GM08714 (cell line): ENCODE measurements at regions not wholly inside any gene's neighbourhood (a gene's known extent, or its start where the extent isn't known, plus 50 kb on each side); places are given as distances from the start of the nearest gene placed in this dataset.

Experiments
- H3K4me3 ChIP-seq: fragments of 200-500 bp; sonication (Bioruptor generic); 2 replicates; pipeline ENCODE4 v1.5.1; 2014; ENCODE audit warnings: mild to moderate bottlenecking, low read length, inconsistent platforms
- ZNF274 ChIP-seq: IDR thresholded peaks from 2 replicates; pipeline ENCODE4 v1.6.1; 2012; ENCODE audit warnings: mild to moderate bottlenecking, low read depth, low read length

DNA sequence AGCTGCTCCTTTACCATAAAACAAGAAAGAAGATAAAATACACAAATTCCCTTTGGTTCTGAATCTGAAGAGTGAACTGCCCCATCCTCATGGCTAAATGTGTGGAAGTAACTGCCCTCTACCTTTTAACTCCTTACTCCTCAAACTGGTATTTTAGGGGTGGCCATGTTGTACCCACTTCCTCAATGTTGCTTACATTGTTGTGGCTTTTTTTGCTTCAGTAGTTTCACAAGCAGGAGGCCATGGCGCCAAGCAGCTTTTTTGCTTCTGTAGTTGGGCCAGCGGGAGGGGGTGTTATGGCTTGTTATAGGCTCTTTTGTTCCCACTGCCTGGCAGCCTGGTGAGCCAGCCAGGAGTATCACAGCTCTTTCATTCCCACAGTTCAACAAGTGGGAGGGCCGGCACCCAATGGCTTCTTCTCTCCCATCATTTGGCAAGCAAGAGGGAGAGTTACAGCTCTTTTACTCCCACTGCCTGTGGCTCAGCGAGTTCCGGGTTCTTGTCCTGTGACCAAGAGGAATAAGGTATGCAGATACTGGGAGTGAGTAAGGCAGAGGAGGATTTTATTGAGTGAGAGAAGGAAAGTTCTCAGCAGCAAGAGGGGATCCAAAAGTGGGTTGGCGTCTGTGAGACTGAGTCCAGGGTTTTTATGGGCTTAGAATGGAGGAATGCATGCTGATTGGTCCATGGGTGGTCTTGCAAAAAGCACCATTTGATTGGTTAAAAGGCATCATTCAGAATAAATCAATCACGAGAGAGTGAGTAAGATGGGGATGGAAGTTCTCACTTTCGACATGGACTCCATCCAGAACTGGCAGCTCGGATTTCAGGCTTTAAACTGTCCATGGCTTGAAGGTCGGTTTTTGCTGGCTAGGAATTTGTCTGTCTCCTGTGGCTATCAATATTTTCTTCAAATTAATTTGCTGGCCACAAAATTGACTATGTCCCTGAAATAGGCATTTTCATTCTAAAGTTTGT lies 429.6 kb downstream of the HLX start:
- no peak for TF ChIP-seq ZNF274
- H3K4me3 ChIP-seq, result no peak overlapping the region

- no peak overlapping the region for H3K4me3 ChIP-seq
- TF ChIP-seq ZNF274, result no peak
These were observed 430.5 kb downstream of the HLX start for GRCh38 chr1:221309723-221310122.

DNA sequence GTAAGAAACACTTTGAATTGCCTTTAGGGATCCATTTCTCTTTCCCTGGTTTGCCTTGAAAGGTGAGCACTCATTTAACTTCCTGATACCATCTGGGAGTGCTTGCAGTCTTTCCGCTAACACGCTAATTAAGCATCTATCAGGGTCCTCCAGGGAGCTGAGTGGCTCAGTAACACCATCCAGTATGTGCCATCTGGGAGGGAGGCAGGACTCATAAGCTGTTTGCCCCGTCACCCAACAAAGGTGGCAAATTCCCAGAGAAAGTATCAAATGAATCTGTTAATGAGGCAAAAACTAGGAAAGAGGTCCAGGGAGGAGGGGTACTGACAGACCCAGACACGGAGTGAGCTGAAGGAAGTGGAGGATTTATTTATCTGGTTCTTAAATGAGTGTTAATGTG lies 430.9 kb downstream of the HLX start:
- no peak for TF ChIP-seq ZNF274
- H3K4me3 ChIP-seq, result no peak overlapping the region

GRCh38 chr1:221315330-221315729 lies 426.6 kb downstream of the DUSP10 start:
- TF ChIP-seq ZNF274, result no peak
- H3K4me3 ChIP-seq, result no peak overlapping the region

DNA sequence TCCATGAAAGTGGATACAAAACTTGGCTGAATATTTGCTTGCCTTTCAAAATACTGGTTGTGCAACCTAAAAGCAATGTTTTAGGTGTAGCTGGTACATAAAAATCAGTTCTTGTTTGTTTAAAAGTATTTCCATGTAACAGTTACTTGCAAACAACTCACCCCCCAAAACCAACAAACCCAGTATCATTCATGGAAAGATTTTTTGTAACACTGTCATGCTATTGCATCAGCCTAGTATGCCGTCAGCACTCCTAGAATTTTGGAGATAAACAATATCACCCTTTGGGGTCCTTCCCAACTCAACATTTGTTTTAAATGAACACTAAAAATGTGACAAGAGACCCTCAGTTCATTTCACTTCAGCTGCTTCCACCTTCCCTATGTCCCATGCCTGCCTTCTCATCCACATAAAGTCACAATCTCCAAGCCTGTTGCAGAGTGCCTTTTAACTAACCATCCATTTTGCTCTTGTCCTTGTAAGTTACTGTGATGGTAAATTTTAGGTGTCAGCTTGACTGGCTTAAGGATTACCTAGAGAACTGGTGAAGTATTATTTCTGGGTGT lies 425.3 kb downstream of the DUSP10 start:
- H3K4me3 ChIP-seq, result no peak overlapping the region
- no peak for TF ChIP-seq ZNF274

DNA sequence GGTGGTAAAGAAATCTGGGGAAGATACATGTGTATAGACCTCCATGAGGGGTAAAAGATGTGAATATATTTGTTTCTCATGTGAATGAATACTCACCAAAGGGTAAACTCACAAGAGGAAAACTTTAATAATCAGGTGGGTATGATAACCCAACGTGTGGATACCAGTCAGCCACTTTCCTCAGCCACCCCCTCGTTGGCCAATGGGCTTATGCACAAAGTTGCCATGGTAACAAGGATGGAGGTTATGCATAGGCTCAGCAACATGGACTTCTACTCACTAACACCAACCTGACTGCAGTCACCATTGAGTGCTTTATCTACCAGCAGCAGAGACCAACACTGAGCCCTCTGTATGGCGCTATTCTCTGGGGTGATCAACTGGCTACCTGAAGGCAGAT lies 424.4 kb downstream of the DUSP10 start:
- H3K4me3 ChIP-seq, result no peak overlapping the region
- TF ChIP-seq ZNF274, result no peak

GRCh38 chr1:221327954-221328353 lies 413.9 kb downstream of the DUSP10 start:
- TF ChIP-seq ZNF274, result no peak
- H3K4me3 ChIP-seq, result no peak overlapping the region

GRCh38 chr1:221328371-221328770 lies 413.5 kb downstream of the DUSP10 start:
- no peak for TF ChIP-seq ZNF274
- no peak overlapping the region for H3K4me3 ChIP-seq

DNA sequence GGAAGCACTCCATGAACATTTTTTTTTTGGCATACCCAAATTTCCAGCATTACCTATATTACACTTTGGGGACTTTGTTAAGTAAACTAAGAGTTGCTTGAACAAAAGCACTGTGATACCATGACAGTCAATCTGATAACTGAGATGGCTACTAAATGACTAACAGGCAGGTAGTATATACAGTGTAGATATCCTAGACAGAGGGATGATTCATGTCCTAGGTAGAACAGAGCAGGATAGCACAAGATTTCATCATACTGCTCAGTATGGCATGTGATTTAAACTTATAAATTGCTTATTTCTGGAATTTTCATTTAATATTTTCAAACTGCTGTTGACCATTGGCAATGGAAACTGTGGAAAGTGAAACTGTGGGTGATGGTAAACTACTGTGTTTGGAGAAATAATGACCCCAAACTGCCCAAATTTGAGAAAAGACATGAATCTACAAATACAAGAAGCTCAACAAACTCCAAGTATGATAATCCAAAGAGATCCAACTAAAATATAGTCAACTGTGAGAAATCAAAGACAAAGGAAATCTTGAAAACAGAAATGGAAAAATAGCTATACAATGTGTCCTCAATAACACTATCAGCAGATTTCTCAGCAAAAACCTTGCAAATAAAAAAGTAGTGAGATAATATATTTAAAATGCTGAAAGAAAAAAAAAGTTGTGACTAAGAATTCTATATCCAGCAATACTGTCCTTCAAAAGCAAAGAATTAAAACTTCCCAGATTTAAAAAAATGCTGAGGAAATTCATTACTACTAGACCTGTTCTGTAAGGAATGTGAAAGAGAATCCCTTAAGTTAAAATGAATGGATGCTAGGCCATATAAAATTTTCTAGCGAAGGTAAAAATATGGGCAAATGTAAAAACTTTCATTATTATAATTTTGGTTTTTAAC lies 410.4 kb downstream of the DUSP10 start:
- TF ChIP-seq ZNF274, result no peak

GRCh38 chr1:221334062-221334461 lies 407.8 kb downstream of the DUSP10 start:
- no peak for TF ChIP-seq ZNF274
- H3K4me3 ChIP-seq, result no peak overlapping the region

More for the DNA sequence above, 410.4 kb downstream of the DUSP10 start:
- no peak overlapping the region for H3K4me3 ChIP-seq

DNA sequence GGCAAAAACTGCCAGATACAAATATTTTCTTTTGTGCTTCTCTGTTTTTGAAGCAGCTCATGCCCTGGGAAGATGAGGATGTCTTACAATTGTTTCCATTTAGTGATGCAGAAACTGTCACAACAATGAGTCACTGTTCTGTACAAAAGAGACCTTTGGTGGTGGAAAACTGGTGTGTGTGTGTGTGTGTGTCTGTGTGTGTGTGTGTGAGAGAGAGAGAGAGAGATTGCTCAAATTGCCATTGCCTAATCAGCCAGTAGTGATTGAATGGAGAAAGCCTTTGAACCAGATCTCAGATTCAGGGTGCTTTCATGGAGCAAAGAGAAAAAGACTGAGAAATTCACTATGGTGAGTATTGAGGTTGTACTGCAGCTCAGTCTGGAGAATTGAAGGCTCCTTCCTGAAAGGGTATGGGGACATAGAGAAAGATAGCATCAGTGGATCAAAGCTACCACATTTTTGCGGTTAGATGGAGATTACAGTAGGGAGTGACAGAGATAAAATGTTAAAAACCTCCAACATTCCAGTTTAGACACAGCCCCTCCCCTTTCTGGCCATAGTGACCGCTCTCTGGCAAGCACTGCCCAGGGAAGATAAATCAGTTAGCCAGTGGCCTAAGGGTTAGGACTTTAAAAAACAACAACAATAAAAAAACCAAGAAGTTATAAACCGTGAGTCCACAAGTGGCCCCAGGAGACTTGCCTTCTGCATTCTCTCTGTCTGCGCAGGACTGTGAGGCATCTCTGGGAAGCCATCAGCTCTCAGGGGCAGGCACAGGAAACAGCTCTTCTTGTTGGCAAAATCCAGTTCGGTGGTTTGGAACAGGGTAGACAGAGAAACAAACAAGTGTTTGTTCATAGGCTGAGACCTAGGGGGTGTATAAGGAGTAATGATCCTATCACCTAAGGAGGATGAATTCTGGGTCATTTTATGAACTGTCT lies 406.5 kb downstream of the DUSP10 start:
- TF ChIP-seq ZNF274, result no peak
- no peak overlapping the region for H3K4me3 ChIP-seq

DNA sequence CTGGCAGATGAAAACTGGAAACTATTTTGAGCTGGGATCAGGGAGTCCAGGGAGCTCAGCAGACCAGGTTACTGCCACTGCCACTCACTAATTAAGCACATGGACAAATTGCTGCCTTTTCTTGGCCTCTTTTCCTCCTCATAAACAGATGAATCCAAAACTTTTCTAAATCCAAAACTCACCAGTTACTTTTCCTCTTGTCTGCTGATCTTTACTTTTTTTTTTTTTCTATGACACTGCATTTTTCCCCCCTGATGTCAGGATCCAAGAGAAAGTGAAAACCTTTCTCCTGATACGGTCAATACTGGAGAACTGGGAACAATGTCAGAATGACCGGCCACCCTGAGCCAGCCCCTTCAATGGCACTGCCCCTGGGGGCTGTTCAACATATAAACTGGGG lies 405.8 kb downstream of the DUSP10 start:
- H3K4me3 ChIP-seq, result no peak overlapping the region
- no peak for TF ChIP-seq ZNF274

DNA sequence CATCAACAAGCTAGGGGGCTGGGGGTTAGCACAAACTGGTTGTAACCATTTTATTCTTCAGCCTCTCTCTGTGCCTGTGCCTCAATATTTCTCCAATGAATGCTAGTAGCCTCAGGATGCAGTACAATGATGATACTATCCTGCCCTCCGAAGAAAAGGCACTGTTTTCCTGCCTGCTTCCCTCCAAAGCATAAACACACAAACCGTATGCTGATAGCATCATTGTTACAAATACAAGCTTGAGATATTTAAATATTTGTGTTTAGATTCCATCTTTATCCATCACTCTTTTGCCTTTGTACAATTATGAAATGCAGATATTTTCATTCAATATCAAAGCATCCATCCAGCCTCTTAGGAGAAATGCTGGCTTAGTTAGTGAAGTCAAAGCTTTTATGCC lies 404.8 kb downstream of the DUSP10 start:
- H3K4me3 ChIP-seq, result no peak overlapping the region
- TF ChIP-seq ZNF274, result no peak

GRCh38 chr1:221343136-221343535 lies 398.8 kb downstream of the DUSP10 start:
- TF ChIP-seq ZNF274, result no peak
- no peak overlapping the region for H3K4me3 ChIP-seq
